ENCODE measurements at regions not wholly inside any gene's neighbourhood (a gene's known extent, or its start where the extent isn't known, plus 50 kb on each side); places are given as distances from the start of the nearest gene placed in this dataset.
A peak's percentile ranks its signal among the peaks of the same experiment; 100 is the strongest.

- TF ChIP-seq ZFP36 (IDR thresholded peaks at IDR 0.05; ENCODE audit: borderline replicate concordance, partially characterized antibody) (no peak), JUN (IDR thresholded peaks at IDR 0.05) (no peak)
Measured at GRCh38 chr12:92541731-92542130, 161.1 kb upstream of the PLEKHG7 start (continued).

GRCh38 chr12:92540782-92541423 is 161.9 kb upstream of the PLEKHG7 start:
- H3K9me3 ChIP-seq, result no peaks in the 10 kb centered on the region
- ATAC-seq (0 out of 6 replicates have a peak, but pooled peaks of 1 of the 2 experiments have one; percentile 22), FAIRE-seq (no peak), DNase-seq (ENCODE audit: low read depth in 1 of 2, low spot score in 1 of 2) (no peak)
- H3K27ac ChIP-seq, result peak overlapping the region in 1 of 2 experiments; percentile 6; a peak in 2 of 6 replicates
- TF ChIP-seq NPAS2 (CRISPR knock-in tag; IDR thresholded peaks at IDR 0.05; ENCODE audit: borderline replicate concordance) (no peak), JUN (IDR thresholded peaks at IDR 0.05) (no peak), CHD2 (IDR thresholded peaks at IDR 0.05; ENCODE audit: low read length, partially characterized antibody) (no peak), POLR2AphosphoS2 (conservative IDR thresholded peaks at IDR 0.05; ENCODE audit: low read length) (no peak), FOSL2 (IDR thresholded peaks at IDR 0.05) (no peak), FOSL2 (CRISPR knock-in tag; IDR thresholded peaks at IDR 0.05) (no peak), TP53 (CRISPR knock-in tag; IDR thresholded peaks at IDR 0.05) (no peak), FOSB (CRISPR knock-in tag; IDR thresholded peaks at IDR 0.05) (no peak)
- POLR2A ChIA-PET, result no interaction called here
- H3K4me3 ChIP-seq, result no peak overlapping the region
- H3K4me2 ChIP-seq, result no peak overlapping the region
- CTCF ChIA-PET, result no interaction called here
- 85% methylated on average over 3 of the region's 3 CpGs for WGBS (ENCODE audit: missing lambda C conversion rate)
- H3K4me1 ChIP-seq, result peaks cover 16% of the 10 kb centered on the region

GRCh38 chr12:92539976-92540781 is 162.6 kb upstream of the PLEKHG7 start:
- Histone ChIP-seq H3K4me2 (no peak overlapping the region; the same call in 2 of the 3 replicates), H3K4me3 (no peak overlapping the region), H3K9me3 (no peaks in the 10 kb centered on the region), H3K27ac (peak overlapping the region in 1 of 2 experiments; percentile 6; a peak in 3 of 6 replicates), H3K4me1 (peaks cover 16% of the 10 kb centered on the region)
- DNase-seq (ENCODE audit: low read depth in 1 of 2, low spot score in 1 of 2), result no peak
- ChIA-PET CTCF (no interaction called here), POLR2A (no interaction called here)
- ATAC-seq, result peak in 1 of 2 experiments; percentile 33; a peak in 3 of 6 replicates
- TF ChIP-seq MYC (IDR thresholded peaks at IDR 0.05; ENCODE audit: borderline replicate concordance, low read length), result no peak
- TF ChIP-seq RFX5 (IDR thresholded peaks at IDR 0.05), result no peak
- no peak for TF ChIP-seq MAFK (IDR thresholded peaks at IDR 0.05; ENCODE audit: partially characterized antibody)
- no peak for TF ChIP-seq HOXA7 (CRISPR knock-in tag; IDR thresholded peaks at IDR 0.05)
- no peak for TF ChIP-seq REST (IDR thresholded peaks at IDR 0.05)
- TF ChIP-seq MAZ (IDR thresholded peaks at IDR 0.05; ENCODE audit: borderline replicate concordance, low read depth, low read length), result no peak
- no peak for TF ChIP-seq BCL3 (IDR thresholded peaks at IDR 0.05)
- no peak for TF ChIP-seq JUN (IDR thresholded peaks at IDR 0.05)
- no peak for TF ChIP-seq FOSL2 (IDR thresholded peaks at IDR 0.05)
- no peak for TF ChIP-seq FOSL2 (CRISPR knock-in tag; IDR thresholded peaks at IDR 0.05)
- TF ChIP-seq HDAC2 (IDR thresholded peaks at IDR 0.05), result no peak
- TF ChIP-seq PHF8 (IDR thresholded peaks at IDR 0.05; ENCODE audit: borderline replicate concordance, low read depth), result no peak
- no peak for TF ChIP-seq ZC3H11A (IDR thresholded peaks at IDR 0.05)
- no peak for TF ChIP-seq TP53 (CRISPR knock-in tag; IDR thresholded peaks at IDR 0.05)
- TF ChIP-seq CHD4 (IDR thresholded peaks at IDR 0.05; ENCODE audit: borderline replicate concordance), result no peak
- TF ChIP-seq ZSCAN20 (CRISPR knock-in tag; IDR thresholded peaks at IDR 0.05), result no peak
- no peak for TF ChIP-seq GATA3 (IDR thresholded peaks at IDR 0.05; ENCODE audit: borderline replicate concordance)
- TF ChIP-seq POLR2AphosphoS2 (conservative IDR thresholded peaks at IDR 0.05; ENCODE audit: low read length), result no peak
- TF ChIP-seq HMGXB4 (CRISPR knock-in tag; IDR thresholded peaks at IDR 0.05; ENCODE audit: borderline replicate concordance), result no peak
- TF ChIP-seq ATOH8 (CRISPR knock-in tag; IDR thresholded peaks at IDR 0.05; ENCODE audit: low read depth), result no peak
- WGBS (ENCODE audit: missing lambda C conversion rate), result 80% methylated on average over 11 of the region's 12 CpGs
- no peak for FAIRE-seq

All from A549 (cell line).